ENCODE measurements at regions not wholly inside any gene's neighbourhood (a gene's known extent, or its start where the extent isn't known, plus 50 kb on each side); places are given as distances from the start of the nearest gene placed in this dataset.

DNA sequence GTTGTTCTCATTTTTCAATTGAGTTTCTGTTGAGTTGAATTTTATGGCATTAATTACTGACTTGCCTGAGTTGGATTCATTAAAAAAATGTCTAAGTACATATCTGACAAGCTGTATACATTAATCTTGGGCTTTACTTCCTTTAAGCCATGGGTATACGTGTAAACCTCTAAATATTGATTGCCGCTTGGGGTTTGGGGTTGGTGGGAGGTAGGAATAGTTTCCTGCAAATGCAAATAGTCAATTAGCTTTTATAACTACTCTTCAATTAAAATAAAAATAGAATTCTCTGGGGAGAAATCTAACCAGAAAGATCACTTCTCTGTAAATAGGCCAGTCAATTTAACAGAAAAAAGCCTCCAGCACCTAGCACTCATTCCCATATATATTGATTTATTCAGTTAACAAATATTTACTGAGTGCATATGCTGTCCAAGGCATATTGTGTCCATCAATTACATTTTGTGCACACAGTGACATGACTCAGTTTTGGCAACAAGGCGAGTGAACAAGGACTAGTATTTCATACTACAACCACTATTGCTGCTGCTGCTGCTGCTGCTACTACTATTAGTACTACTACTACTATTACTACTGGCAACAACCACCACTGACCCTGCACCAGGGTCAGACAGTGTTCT lies 306.8 kb downstream of the RFC3 start:
- H3K4me3 ChIP-seq (ENCODE audit: low read length in 2 of 2): no peak overlapping the region
- no peak overlapping the region for H3K9ac ChIP-seq (ENCODE audit: low read depth in 1 of 2, low read length in 2 of 2)
- H3K36me3 ChIP-seq (ENCODE audit: control insufficient read depth in 2 of 2, insufficient read depth in 2 of 2, low read length in 2 of 2): no peaks in the 10 kb centered on the region
- no peaks in the 10 kb centered on the region for H3K4me1 ChIP-seq (ENCODE audit: control insufficient read depth in 2 of 2, insufficient read depth in 2 of 2, low read length in 2 of 2)
- H3K27ac ChIP-seq (ENCODE audit: low read depth in 2 of 2, low read length in 2 of 2): no peak overlapping the region
- no peaks in the 10 kb centered on the region for H3K9me3 ChIP-seq (ENCODE audit: control insufficient read depth in 2 of 2, low read length in 2 of 2)
- no peaks in the 10 kb centered on the region for H3K27me3 ChIP-seq (ENCODE audit: control insufficient read depth in 2 of 2, insufficient read depth in 2 of 2, low read length in 2 of 2)

GRCh38 chr13:34127523-34127922 lies 309.6 kb downstream of the RFC3 start:
- H3K9ac ChIP-seq (ENCODE audit: low read depth in 1 of 2, low read length in 2 of 2): no peak overlapping the region
- no peaks in the 10 kb centered on the region for H3K4me1 ChIP-seq (ENCODE audit: control insufficient read depth in 2 of 2, insufficient read depth in 2 of 2, low read length in 2 of 2)
- no peaks in the 10 kb centered on the region for H3K36me3 ChIP-seq (ENCODE audit: control insufficient read depth in 2 of 2, insufficient read depth in 2 of 2, low read length in 2 of 2)
- no peak overlapping the region for H3K27ac ChIP-seq (ENCODE audit: low read depth in 2 of 2, low read length in 2 of 2)
- no peak overlapping the region for H3K4me3 ChIP-seq (ENCODE audit: low read length in 2 of 2)
- no peaks in the 10 kb centered on the region for H3K27me3 ChIP-seq (ENCODE audit: control insufficient read depth in 2 of 2, insufficient read depth in 2 of 2, low read length in 2 of 2)
- H3K9me3 ChIP-seq (ENCODE audit: control insufficient read depth in 2 of 2, low read length in 2 of 2): no peaks in the 10 kb centered on the region

DNA sequence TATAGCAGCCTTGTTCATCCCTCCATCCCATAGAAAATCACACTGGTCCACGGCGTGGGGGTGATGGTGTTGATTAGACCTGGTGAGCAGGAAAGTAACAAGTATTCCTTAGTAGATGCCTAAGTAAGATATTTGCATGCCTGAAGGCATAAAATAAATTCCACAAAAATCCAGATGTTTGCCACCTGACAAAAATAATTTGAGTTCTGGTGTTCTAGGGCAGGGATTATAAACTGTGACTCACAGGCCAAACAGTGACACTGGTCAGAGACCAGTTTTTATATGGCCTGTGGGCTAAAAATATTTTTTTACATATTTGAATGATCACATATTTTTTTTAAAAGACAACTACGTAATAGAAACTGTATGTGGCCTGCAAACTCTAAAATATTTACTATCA lies 310.7 kb downstream of the RFC3 start:
- Histone ChIP-seq H3K9me3 (ENCODE audit: control insufficient read depth in 2 of 2, low read length in 2 of 2) (no peaks in the 10 kb centered on the region), H3K4me3 (ENCODE audit: low read length in 2 of 2) (no peak overlapping the region), H3K36me3 (ENCODE audit: control insufficient read depth in 2 of 2, insufficient read depth in 2 of 2, low read length in 2 of 2) (no peaks in the 10 kb centered on the region), H3K27ac (ENCODE audit: low read depth in 2 of 2, low read length in 2 of 2) (no peak overlapping the region), H3K27me3 (ENCODE audit: control insufficient read depth in 2 of 2, insufficient read depth in 2 of 2, low read length in 2 of 2) (no peaks in the 10 kb centered on the region), H3K9ac (ENCODE audit: low read depth in 1 of 2, low read length in 2 of 2) (no peak overlapping the region), H3K4me1 (ENCODE audit: control insufficient read depth in 2 of 2, insufficient read depth in 2 of 2, low read length in 2 of 2) (no peaks in the 10 kb centered on the region)

DNA sequence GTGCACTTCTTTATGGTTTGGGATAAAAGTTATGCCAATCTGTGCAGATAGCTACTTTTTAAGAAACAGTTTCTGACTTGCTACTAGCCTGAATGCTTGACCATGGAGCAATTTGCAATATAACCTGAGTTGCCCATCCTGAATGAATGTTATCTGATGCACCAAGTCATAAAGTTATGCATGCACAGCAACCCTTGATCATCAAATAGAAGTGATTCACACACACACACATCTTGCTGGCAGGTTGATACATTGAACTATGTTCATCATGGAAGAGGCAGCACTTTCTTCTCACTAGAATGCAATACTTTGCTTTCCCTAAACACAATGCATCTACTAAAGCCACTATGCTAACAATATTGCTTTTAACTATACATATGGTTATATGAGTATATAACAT lies 311.5 kb downstream of the RFC3 start:
- H3K9me3 ChIP-seq (ENCODE audit: control insufficient read depth in 2 of 2, low read length in 2 of 2): no peaks in the 10 kb centered on the region
- no peaks in the 10 kb centered on the region for H3K4me1 ChIP-seq (ENCODE audit: control insufficient read depth in 2 of 2, insufficient read depth in 2 of 2, low read length in 2 of 2)
- no peaks in the 10 kb centered on the region for H3K36me3 ChIP-seq (ENCODE audit: control insufficient read depth in 2 of 2, insufficient read depth in 2 of 2, low read length in 2 of 2)
- H3K27ac ChIP-seq (ENCODE audit: low read depth in 2 of 2, low read length in 2 of 2): no peak overlapping the region
- no peaks in the 10 kb centered on the region for H3K27me3 ChIP-seq (ENCODE audit: control insufficient read depth in 2 of 2, insufficient read depth in 2 of 2, low read length in 2 of 2)
- H3K9ac ChIP-seq (ENCODE audit: low read depth in 1 of 2, low read length in 2 of 2): no peak overlapping the region
- H3K4me3 ChIP-seq (ENCODE audit: low read length in 2 of 2): no peak overlapping the region

DNA sequence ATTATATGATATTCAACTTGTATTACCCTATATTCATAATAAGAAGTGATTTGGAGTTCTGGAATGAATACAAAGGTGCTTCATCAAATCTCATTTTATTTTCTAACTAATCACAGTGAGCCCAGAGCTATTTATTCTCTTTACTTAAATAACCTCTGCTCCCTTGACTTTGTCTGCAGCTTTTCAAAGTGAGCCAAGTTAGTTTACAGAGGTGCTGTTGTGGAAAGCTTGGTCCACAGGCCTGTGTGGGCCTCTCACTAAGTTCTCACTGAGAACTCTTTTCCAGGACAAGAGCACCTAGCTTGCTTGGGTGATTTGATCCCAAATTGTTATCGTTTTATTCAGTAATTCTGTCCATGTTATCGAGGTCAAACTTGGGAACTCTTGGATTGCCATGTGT lies 319.3 kb downstream of the RFC3 start:
- Histone ChIP-seq H3K9me3 (ENCODE audit: control insufficient read depth in 2 of 2, low read length in 2 of 2) (peaks cover 0 to 3% of the 10 kb centered on the region in 2 donors), H3K36me3 (ENCODE audit: control insufficient read depth in 2 of 2, insufficient read depth in 2 of 2, low read length in 2 of 2) (no peaks in the 10 kb centered on the region), H3K9ac (ENCODE audit: low read depth in 1 of 2, low read length in 2 of 2) (no peak overlapping the region), H3K27me3 (ENCODE audit: control insufficient read depth in 2 of 2, insufficient read depth in 2 of 2, low read length in 2 of 2) (no peaks in the 10 kb centered on the region), H3K4me3 (ENCODE audit: low read length in 2 of 2) (no peak overlapping the region), H3K27ac (ENCODE audit: low read depth in 2 of 2, low read length in 2 of 2) (no peak overlapping the region), H3K4me1 (ENCODE audit: control insufficient read depth in 2 of 2, insufficient read depth in 2 of 2, low read length in 2 of 2) (peaks cover 0 to 2% of the 10 kb centered on the region in 2 donors)

DNA sequence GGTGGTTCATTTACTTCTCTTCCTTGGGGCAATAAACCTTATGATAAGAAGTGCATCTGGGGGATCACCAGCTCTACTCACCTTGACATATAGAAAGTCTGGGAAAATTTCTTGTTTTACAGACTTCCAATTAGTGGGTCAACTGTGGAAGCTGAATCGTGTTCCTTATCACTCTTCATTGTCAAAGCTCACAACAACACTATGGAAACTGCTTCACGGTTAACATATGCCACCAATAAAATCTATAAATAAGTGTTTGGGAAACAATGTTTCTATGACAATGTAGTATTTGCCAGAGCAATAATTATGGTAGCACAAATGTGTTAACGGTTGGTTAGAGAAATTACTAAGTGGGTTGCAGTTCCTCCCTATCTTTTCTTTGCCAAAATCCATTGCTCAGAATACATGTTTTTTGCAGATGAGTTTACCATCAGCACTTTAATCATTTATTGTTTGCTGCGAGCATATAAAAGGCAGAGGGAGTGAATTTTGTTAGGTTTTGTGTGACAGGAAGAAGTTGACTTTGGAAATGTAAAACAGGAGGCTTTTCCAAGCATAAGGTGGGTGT lies 321.8 kb downstream of the RFC3 start:
- H3K27ac ChIP-seq (ENCODE audit: low read depth in 2 of 2, low read length in 2 of 2): no peak overlapping the region
- H3K27me3 ChIP-seq (ENCODE audit: control insufficient read depth in 2 of 2, insufficient read depth in 2 of 2, low read length in 2 of 2): no peaks in the 10 kb centered on the region
- H3K9ac ChIP-seq (ENCODE audit: low read depth in 1 of 2, low read length in 2 of 2): no peak overlapping the region
- no peak overlapping the region for H3K4me3 ChIP-seq (ENCODE audit: low read length in 2 of 2)
- H3K36me3 ChIP-seq (ENCODE audit: control insufficient read depth in 2 of 2, insufficient read depth in 2 of 2, low read length in 2 of 2): no peaks in the 10 kb centered on the region
- H3K4me1 ChIP-seq (ENCODE audit: control insufficient read depth in 2 of 2, insufficient read depth in 2 of 2, low read length in 2 of 2): peaks cover 0 to 2% of the 10 kb centered on the region in 2 donors
- peaks cover 0 to 3% of the 10 kb centered on the region in 2 donors for H3K9me3 ChIP-seq (ENCODE audit: control insufficient read depth in 2 of 2, low read length in 2 of 2)

DNA sequence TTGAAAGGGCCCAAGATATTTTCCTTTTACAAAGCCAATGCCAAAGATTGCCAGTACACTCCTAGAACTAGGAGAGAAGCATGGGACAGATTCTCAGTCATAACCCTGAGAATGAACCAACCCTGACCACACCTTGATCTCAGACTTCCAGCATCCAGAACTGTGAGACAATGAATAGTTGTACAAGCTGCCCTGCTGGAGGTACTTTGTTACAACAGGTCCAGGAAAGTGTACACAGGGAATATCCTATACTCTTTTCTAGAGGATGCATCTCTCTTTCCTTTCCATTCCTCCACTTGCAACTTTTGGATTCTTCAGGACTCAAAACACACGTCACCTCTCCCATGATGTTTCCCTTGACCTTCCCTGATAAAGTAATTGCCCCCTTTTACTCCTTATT lies 325.7 kb downstream of the RFC3 start:
- H3K27me3 ChIP-seq (ENCODE audit: control insufficient read depth in 2 of 2, insufficient read depth in 2 of 2, low read length in 2 of 2): no peaks in the 10 kb centered on the region

DNA sequence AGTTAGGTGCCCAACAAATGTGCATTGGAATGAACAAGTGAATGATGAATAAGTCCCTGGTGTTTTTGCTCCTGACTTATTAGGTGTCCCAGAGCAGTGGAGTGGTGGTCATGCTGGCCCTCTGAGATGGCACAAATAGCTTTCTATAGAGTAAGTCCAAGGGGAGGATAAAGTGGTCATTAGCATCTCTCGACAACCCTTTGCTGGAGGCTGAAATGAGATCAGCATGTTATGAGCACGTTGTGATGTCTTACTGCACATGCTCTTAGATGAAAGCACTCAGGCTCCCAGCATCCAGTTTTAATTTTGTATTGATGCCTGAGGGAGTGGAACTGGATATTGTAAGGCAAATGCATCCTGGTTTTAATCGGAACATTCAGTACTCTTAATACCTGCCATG lies 326.2 kb downstream of the RFC3 start:
- Histone ChIP-seq H3K9me3 (ENCODE audit: control insufficient read depth in 2 of 2, low read length in 2 of 2) (no peaks in the 10 kb centered on the region), H3K27ac (ENCODE audit: low read depth in 2 of 2, low read length in 2 of 2) (no peak overlapping the region), H3K4me1 (ENCODE audit: control insufficient read depth in 2 of 2, insufficient read depth in 2 of 2, low read length in 2 of 2) (peaks cover 0 to 2% of the 10 kb centered on the region in 2 donors), H3K4me3 (ENCODE audit: low read length in 2 of 2) (no peak overlapping the region), H3K27me3 (ENCODE audit: control insufficient read depth in 2 of 2, insufficient read depth in 2 of 2, low read length in 2 of 2) (no peaks in the 10 kb centered on the region), H3K9ac (ENCODE audit: low read depth in 1 of 2, low read length in 2 of 2) (no peak overlapping the region), H3K36me3 (ENCODE audit: control insufficient read depth in 2 of 2, insufficient read depth in 2 of 2, low read length in 2 of 2) (no peaks in the 10 kb centered on the region)

More for the DNA sequence above, 325.7 kb downstream of the RFC3 start:
- Histone ChIP-seq H3K36me3 (ENCODE audit: control insufficient read depth in 2 of 2, insufficient read depth in 2 of 2, low read length in 2 of 2) (no peaks in the 10 kb centered on the region), H3K9ac (ENCODE audit: low read depth in 1 of 2, low read length in 2 of 2) (no peak overlapping the region), H3K4me1 (ENCODE audit: control insufficient read depth in 2 of 2, insufficient read depth in 2 of 2, low read length in 2 of 2) (peaks cover 0 to 2% of the 10 kb centered on the region in 2 donors), H3K9me3 (ENCODE audit: control insufficient read depth in 2 of 2, low read length in 2 of 2) (no peaks in the 10 kb centered on the region), H3K4me3 (ENCODE audit: low read length in 2 of 2) (no peak overlapping the region), H3K27ac (ENCODE audit: low read depth in 2 of 2, low read length in 2 of 2) (no peak overlapping the region)

DNA sequence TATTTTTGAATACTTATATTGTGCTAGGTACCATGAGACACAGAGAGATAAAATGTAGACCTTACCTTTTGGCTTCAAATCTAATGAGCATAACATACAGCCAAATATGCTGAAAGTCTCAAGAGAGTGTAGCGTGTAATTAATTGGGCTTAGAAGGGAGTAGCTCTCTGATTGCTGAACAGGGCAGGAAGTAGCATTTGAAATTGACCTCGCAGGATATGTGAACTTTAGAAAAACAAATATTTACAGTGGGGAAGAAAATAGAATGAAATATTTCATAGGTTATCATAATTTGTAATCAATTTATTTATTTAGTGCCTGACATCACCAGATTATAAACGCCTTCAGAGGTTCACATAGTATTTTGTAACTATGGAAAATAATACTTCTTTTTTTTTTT lies 327.1 kb downstream of the RFC3 start:
- Histone ChIP-seq H3K4me1 (ENCODE audit: control insufficient read depth in 2 of 2, insufficient read depth in 2 of 2, low read length in 2 of 2) (no peaks in the 10 kb centered on the region), H3K27me3 (ENCODE audit: control insufficient read depth in 2 of 2, insufficient read depth in 2 of 2, low read length in 2 of 2) (no peaks in the 10 kb centered on the region), H3K4me3 (ENCODE audit: low read length in 2 of 2) (no peak overlapping the region), H3K27ac (ENCODE audit: low read depth in 2 of 2, low read length in 2 of 2) (no peak overlapping the region), H3K36me3 (ENCODE audit: control insufficient read depth in 2 of 2, insufficient read depth in 2 of 2, low read length in 2 of 2) (no peaks in the 10 kb centered on the region), H3K9me3 (ENCODE audit: control insufficient read depth in 2 of 2, low read length in 2 of 2) (no peaks in the 10 kb centered on the region), H3K9ac (ENCODE audit: low read depth in 1 of 2, low read length in 2 of 2) (no peak overlapping the region)

DNA sequence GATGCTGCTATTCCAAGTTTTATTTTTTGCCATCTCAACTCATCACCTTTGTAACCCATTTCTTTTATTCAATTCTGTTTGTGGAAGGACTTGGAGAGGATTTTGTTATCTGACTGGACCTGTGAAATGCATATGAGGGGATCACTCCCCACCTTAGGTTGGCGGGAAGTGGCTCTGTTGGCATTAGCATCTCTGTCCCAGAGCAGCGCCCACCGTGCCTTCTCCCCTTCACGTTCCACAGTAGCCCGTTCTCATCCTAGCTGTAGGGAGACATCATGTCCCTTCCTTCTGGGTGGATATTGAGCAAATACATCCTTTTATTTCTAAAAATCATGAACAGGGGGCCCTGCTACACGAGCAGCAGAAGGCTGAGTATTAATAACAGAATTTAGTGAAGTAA lies 330.4 kb downstream of the RFC3 start:
- Histone ChIP-seq H3K9ac (ENCODE audit: low read depth in 1 of 2, low read length in 2 of 2) (no peak overlapping the region), H3K27ac (ENCODE audit: low read depth in 2 of 2, low read length in 2 of 2) (no peak overlapping the region), H3K27me3 (ENCODE audit: control insufficient read depth in 2 of 2, insufficient read depth in 2 of 2, low read length in 2 of 2) (no peaks in the 10 kb centered on the region), H3K36me3 (ENCODE audit: control insufficient read depth in 2 of 2, insufficient read depth in 2 of 2, low read length in 2 of 2) (no peaks in the 10 kb centered on the region), H3K4me1 (ENCODE audit: control insufficient read depth in 2 of 2, insufficient read depth in 2 of 2, low read length in 2 of 2) (peaks cover 0 to 6% of the 10 kb centered on the region in 2 donors), H3K9me3 (ENCODE audit: control insufficient read depth in 2 of 2, low read length in 2 of 2) (no peaks in the 10 kb centered on the region), H3K4me3 (ENCODE audit: low read length in 2 of 2) (no peak overlapping the region)

All from mucosa of rectum (tissue), 2 donors.